HG02938 (cell line): ENCODE measurements at regions not wholly inside any gene's neighbourhood (a gene's known extent, or its start where the extent isn't known, plus 50 kb on each side); places are given as distances from the start of the nearest gene placed in this dataset.
"Not testable (repeated sequence)": the region's sequence is repeated elsewhere in the genome, so short reads cannot be mapped to it uniquely, and the experiment has no call there.

Source experiments
- ATAC-seq: cut with Tn5 transposase; IDR thresholded peaks from one replicate; pipeline ENCODE4 v1.9.1; 2021; ENCODE audit warnings: mild to moderate bottlenecking, moderate library complexity; ENCODE audit not compliant: unreplicated experiment

GRCh38 chr18:23311351-23312121 lies 141.6 kb upstream of the RIOK3 start:
- ATAC-seq: no peak

GRCh38 chr18:23313379-23313778 lies 139.7 kb upstream of the RIOK3 start:
- ATAC-seq: no peak

- no peak for ATAC-seq
Measured at GRCh38 chr18:23314672-23315071, 138.4 kb upstream of the RIOK3 start.

GRCh38 chr18:23316316-23316715 lies 136.8 kb upstream of the RIOK3 start:
- ATAC-seq: no peak

GRCh38 chr18:23316988-23317387 lies 136.1 kb upstream of the RIOK3 start:
- no peak for ATAC-seq

- no peak for ATAC-seq
Measured at GRCh38 chr18:23317975-23318675, 135.0 kb upstream of the RIOK3 start.

GRCh38 chr18:23320709-23321236 lies 132.3 kb upstream of the RIOK3 start:
- no peak for ATAC-seq

GRCh38 chr18:23321996-23322395 lies 131.1 kb upstream of the RIOK3 start:
- no peak for ATAC-seq

GRCh38 chr18:23324056-23324811 lies 128.9 kb upstream of the RIOK3 start:
- ATAC-seq: no peak

- no peak for ATAC-seq
Measured at GRCh38 chr18:23324861-23325260, 128.2 kb upstream of the RIOK3 start.

GRCh38 chr18:23329671-23330070 lies 123.4 kb upstream of the RIOK3 start:
- not testable (repeated sequence) for ATAC-seq

- ATAC-seq: no peak
Measured at GRCh38 chr18:23330423-23330822, 122.7 kb upstream of the RIOK3 start.

GRCh38 chr18:23331091-23331920 lies 121.8 kb upstream of the RIOK3 start:
- ATAC-seq: no peak

- no peak for ATAC-seq
Measured at GRCh38 chr18:23332356-23332755, 120.7 kb upstream of the RIOK3 start.

- no peak for ATAC-seq
Measured at GRCh38 chr18:23333827-23334226, 119.3 kb upstream of the RIOK3 start.

GRCh38 chr18:23334569-23334968 lies 118.5 kb upstream of the RIOK3 start:
- ATAC-seq: no peak

GRCh38 chr18:23336101-23336500 lies 117.0 kb upstream of the RIOK3 start:
- ATAC-seq: no peak

- no peak for ATAC-seq
Measured at GRCh38 chr18:23337599-23338444, 115.3 kb upstream of the RIOK3 start.

- no peak for ATAC-seq
Measured at GRCh38 chr18:23340661-23341060, 112.4 kb upstream of the RIOK3 start.

GRCh38 chr18:23341383-23341782 lies 111.7 kb upstream of the RIOK3 start:
- no peak for ATAC-seq
